Adrenal gland (tissue), 5 donors: ENCODE measurements at regions not wholly inside any gene's neighbourhood (a gene's known extent, or its start where the extent isn't known, plus 50 kb on each side); places are given as distances from the start of the nearest gene placed in this dataset.

Experiments used
- CTCF ChIP-seq, 6 experiments: fragments of 450-650 bp in 4 of 6; fragments of 200-600 bp in 2 of 6; sonication (generic) in 1 of 6; IDR thresholded peaks; 1 replicate in 5 of 6; 2 replicates in 1 of 6; pipeline versions ENCODE4 v1.5.1 to v1.8.0; 2016 to 2021; ENCODE audit warnings: antibody characterized with exemption in 6 of 6, mild to moderate bottlenecking in 2 of 6, moderate library complexity in 1 of 6
- POLR2A ChIP-seq, 2 donors: fragments of 450-650 bp; IDR thresholded peaks; one replicate each; pipeline ENCODE4 v1.6.1; 2017; ENCODE audit warnings: antibody characterized with exemption in 2 of 2, mild to moderate bottlenecking in 2 of 2, moderate library complexity in 1 of 2
- donor health status: DM: no; HTN: no; CAD: no.

- TF ChIP-seq CTCF (IDR thresholded peaks at IDR 0.05), result no peak
- TF ChIP-seq POLR2A (IDR thresholded peaks at IDR 0.05), result no peak
Observed at GRCh38 chr11:70713086-70713835, 314.9 kb downstream of the CTTN start.
